ENCODE measurements at regions not wholly inside any gene's neighbourhood (a gene's known extent, or its start where the extent isn't known, plus 50 kb on each side); places are given as distances from the start of the nearest gene placed in this dataset.

- ChIA-PET POLR2A (no interaction called here), CTCF (interaction anchor here (1.2 to 1.4 kb wide), 2 partner anchors 18 to 43 kb away, joined by 3 to 4 read pairs; no protein-coding TSS in a partner anchor), SMC1A (ENCODE audit: uncharacterized antibody, unreplicated experiment) (interaction anchor here (0.9 to 1.6 kb wide), 2 partner anchors 19 to 34 kb away, joined by 3 read pairs; no protein-coding TSS in a partner anchor), RAD21 (ENCODE audit: unreplicated experiment) (no interaction called here)
- Histone ChIP-seq H4K20me1 (ENCODE audit: control insufficient read depth, insufficient read depth) (no peaks in the 10 kb centered on the region), H2AFZ (ENCODE audit: control insufficient read depth, low read depth, low read length) (no peak overlapping the region), H3K36me3 (ENCODE audit: control insufficient read depth in 2 of 2, insufficient read depth in 2 of 2, low read length in 1 of 2) (no peaks in the 10 kb centered on the region), H3K79me2 (ENCODE audit: control insufficient read depth, insufficient read depth, low read length) (no peaks in the 10 kb centered on the region), H3K9ac (ENCODE audit: control insufficient read depth, insufficient read depth, low read length) (no peak overlapping the region), H3K9me3 (replicated peaks; ENCODE audit: control insufficient read depth, insufficient read depth, low read length) (no peaks in the 10 kb centered on the region), H3K4me2 (ENCODE audit: control insufficient read depth, insufficient read depth) (no peak overlapping the region), H3K4me1 (ENCODE audit: control insufficient read depth, insufficient read depth, low read length) (no peaks in the 10 kb centered on the region), H3K4me3 (no peak overlapping the region), H3K27me3 (replicated peaks in 1 of 2; ENCODE audit: control insufficient read depth in 2 of 2, insufficient read depth in 2 of 2, low read length in 1 of 2) (no peaks in the 10 kb centered on the region), H3K27ac (ENCODE audit: control insufficient read depth, insufficient read depth) (no peak overlapping the region)
- intact Hi-C loops (cut with micrococcal nuclease; ENCODE audit: unreplicated experiment) (no loop called here), in situ Hi-C loops (cut with MboI) (no loop called here)
- no peak for TF ChIP-seq CREB1 (IDR thresholded peaks at IDR 0.05; ENCODE audit: low read depth)
- no peak for TF ChIP-seq SMARCA5 (IDR thresholded peaks at IDR 0.05)
- TF ChIP-seq CREM (IDR thresholded peaks at IDR 0.05; ENCODE audit: low read depth) = no peak
- TF ChIP-seq POLR2AphosphoS2 (IDR thresholded peaks at IDR 0.05; ENCODE audit: low read depth, low read length) = no peak
- no peak for TF ChIP-seq ZBED1 (IDR thresholded peaks at IDR 0.05; ENCODE audit: borderline replicate concordance)
- TF ChIP-seq ZZZ3 (IDR thresholded peaks at IDR 0.05; ENCODE audit: control insufficient read depth, insufficient read length, low read depth) = no peak
- no peak for TF ChIP-seq CBX5 (IDR thresholded peaks at IDR 0.05; ENCODE audit: low read depth)
- TF ChIP-seq POU2F2 (IDR thresholded peaks at IDR 0.05; ENCODE audit: borderline replicate concordance, low read depth, low read length) = no peak
- no peak for TF ChIP-seq BCL11A (IDR thresholded peaks at IDR 0.05; ENCODE audit: low read depth, low read length)
- TF ChIP-seq KAT2A (conservative IDR thresholded peaks at IDR 0.05; ENCODE audit: control insufficient read depth, low read depth, low read length) = no peak
- no peak for TF ChIP-seq HCFC1 (IDR thresholded peaks at IDR 0.05; ENCODE audit: low read length)
- TF ChIP-seq MEF2A (IDR thresholded peaks at IDR 0.05; ENCODE audit: insufficient read depth, low read depth, low read length) = no peak
- TF ChIP-seq NKRF (conservative IDR thresholded peaks at IDR 0.05) = no peak
- TF ChIP-seq ZNF592 (IDR thresholded peaks at IDR 0.05) = no peak
- no peak for TF ChIP-seq TCF3 (IDR thresholded peaks at IDR 0.05; ENCODE audit: borderline replicate concordance, insufficient read depth, low read depth, low read length)
- no peak for TF ChIP-seq CHD1 (IDR thresholded peaks at IDR 0.05; ENCODE audit: low read depth, low read length)
- TF ChIP-seq TCF12 (IDR thresholded peaks at IDR 0.05; ENCODE audit: low read depth, low read length) = no peak
- TF ChIP-seq CHD4 (IDR thresholded peaks at IDR 0.05) = no peak
- FAIRE-seq (no peak), DNase-seq (ENCODE audit: low read depth, low spot score) (no peak), ATAC-seq (no peak)
- BruUV-seq (replicated peaks) = no TSS peak
- 22% methylated on average over 2 of the region's 2 CpGs for WGBS (ENCODE audit: insufficient coverage, insufficient replicate concordance, low lambda C conversion rate, missing lambda C conversion rate)
Observed at GRCh38 chr4:131344761-131345160, 1804.3 kb upstream of the PCDH10 start.

Measured in GM12878 (cell line).